Glomerular visceral epithelial cell (primary cell): ENCODE measurements at regions not wholly inside any gene's neighbourhood (a gene's known extent, or its start where the extent isn't known, plus 50 kb on each side); places are given as distances from the start of the nearest gene placed in this dataset.

Experiments
- DNase-seq: peaks from one replicate; pipeline ENCODE4 v3.0.0-alpha.2; 2016; ENCODE audit errors: extremely low spot score

DNA sequence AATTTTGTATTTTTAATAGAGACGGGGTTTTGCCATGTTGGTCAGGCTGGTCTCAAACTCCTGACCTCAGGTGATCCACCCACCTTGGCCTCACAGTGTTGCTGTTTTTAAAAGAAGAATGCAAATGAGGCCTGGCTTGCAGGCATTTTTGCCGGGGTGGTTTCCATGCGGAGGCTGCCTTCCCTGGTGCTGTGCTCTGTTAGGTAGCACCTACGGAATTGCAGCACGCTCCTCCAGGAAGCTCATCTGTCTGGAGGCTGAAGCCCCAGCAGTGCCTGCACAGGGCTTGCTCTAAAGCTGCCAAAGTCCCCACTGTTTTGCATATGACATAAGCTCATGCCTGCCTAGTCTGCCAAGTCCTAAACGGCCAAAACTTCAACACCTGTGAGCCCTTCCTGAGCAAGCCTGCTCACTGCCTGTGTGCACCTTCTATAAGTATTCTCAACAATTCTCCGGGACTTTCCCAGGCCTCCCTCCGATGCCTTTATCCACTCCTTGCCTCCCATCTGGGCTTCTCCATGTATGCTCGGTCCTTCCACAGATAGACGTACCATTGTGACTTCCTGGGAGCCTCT, 551.3 kb upstream of the RAB6C start:
- no peak for DNase-seq

DNA sequence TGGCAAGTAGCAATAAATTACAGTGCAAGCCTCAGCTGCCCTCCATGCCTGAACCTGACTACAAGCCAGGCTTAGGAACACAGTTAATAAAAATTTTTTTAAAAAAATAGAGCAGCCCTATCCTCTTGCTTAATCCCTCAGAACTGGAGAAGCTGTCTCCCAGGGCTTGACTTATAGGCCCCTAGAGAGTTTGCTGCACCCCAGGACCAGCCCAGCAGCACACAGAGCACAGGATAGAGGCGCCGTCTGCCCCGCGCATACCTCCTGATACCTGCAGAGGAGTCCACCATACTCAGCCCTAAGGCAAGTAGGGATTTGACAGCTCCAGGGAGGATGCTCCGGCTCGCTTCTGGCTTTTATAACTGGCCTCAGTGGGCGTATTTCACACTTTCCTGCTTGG, 548.6 kb upstream of the RAB6C start:
- no peak for DNase-seq

DNA sequence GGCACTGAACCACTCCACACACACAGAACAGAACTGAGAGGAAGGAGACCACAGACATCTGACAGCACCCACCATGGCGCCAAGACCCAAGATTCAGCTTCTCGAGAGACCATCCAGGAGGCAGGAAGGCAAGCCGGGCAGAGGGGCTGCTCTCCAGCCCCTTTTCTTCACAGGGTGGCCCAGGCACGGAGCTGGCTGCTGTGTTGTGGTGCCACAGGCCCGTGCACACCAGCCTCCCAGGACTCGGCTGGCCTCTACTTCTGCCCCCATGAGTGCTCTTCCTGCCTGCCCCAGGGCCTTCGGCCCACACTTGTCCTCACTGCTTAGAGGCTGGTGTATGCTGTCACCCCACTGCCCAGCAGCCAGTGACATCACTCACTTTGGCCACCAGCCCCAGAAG, 547.6 kb upstream of the RAB6C start:
- no peak for DNase-seq

DNA sequence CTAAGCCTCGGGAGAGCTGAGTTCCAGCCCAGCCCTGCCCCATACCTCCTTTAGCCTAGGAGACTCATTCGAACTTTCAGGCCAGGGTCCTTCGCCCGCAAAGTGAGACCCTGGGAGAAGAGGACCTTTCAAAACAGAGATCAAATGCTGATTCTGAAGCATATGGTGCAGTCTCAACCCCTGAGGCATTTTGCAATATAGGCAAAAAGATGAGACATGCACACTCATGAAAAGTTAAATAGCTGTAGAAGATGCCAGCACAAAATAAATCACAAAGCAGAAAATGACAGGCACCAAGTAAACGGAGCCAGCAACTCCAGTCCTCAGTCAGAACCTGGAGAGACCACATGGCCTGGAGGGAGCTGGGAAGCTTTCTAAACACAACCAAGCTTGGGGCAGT, 542.7 kb upstream of the RAB6C start:
- DNase-seq = no peak

DNA sequence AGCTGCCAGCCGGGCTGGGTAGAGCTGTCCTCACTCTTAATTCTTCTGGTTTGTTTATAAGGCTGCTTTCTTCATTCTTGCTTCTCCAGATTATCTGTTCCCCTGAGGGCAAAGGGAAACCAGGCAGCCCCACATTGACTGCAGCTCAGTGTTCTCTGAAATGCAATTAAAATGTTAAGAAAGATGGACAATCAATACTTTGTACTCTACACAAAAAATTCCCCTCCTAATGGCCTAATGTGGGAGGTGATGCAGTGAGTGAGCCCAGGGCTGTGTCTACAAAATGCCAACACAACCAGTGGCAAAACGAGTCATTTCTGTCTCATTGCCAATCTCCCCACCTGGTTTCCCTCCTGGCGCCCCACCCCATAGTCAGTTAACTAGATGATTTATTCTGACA, 541.7 kb upstream of the RAB6C start:
- DNase-seq = no peak

DNA sequence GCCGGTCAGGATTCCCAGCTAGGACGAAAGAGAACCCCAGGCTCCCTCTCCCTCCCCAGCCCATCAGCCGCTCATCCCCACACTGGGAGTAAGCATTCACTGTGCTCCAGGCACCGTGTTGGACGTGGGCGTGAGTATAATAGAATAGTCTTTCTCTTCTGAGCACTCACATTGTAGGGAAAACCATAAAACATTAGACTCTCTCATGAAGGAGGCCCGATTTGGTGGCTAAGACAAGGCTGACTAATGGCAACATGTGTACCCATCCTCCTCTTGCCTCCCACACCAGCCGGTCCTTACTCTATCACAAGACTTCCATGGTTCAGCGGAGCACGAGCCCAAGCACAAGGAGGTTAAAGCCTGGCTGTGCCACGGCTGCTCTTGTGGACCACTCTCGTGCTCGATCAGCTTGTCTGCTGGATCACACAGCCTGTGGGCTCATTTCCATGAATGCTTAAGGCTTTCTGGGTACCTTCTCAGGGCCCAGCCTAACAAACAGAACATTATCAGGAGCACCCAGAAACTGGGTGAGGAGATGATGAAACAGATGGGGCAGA, 540.9 kb upstream of the RAB6C start:
- DNase-seq = no peak

DNA sequence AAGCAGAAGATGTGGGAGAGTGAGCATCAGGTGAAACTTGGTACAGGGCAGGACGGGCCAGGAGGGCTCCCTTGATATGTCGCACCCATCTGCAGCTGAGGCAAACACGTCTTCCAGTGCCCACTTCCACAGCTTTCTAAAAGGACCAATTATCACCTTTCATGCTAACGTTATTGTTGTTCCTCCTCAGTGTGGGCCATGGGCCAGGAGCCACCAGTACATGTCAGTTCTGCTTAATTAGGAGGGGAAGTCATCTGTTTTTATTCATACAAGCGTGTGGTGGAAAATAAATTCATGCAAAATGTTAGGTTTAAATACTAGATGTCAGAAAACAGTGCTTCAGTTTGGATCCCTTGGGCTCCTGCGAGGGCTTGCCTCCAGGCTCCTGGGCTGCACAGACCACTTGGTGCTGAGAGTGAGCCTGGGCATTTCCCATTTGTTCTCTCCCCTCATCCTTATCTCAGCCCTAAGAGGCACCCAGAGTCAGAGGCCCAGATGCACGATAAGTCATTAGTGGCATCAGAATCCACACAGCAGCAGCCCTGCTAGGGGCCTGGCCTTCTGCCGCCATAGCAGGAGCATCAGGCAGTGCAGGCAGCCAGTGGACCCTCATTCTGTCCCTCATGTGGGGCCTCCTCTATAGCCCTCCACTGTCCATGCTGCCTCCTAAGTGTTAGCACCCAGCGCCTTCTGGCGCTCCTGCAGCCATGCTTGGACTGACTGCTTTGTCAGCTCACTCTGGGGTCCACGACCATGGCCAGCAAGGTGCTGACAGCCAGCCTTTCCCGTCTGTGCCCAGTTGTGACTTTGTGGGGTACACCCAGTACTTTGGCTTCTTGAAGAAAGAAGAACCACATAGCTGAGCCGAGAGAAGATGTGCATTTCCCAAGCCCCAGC, 539.8 kb upstream of the RAB6C start:
- no peak for DNase-seq

DNA sequence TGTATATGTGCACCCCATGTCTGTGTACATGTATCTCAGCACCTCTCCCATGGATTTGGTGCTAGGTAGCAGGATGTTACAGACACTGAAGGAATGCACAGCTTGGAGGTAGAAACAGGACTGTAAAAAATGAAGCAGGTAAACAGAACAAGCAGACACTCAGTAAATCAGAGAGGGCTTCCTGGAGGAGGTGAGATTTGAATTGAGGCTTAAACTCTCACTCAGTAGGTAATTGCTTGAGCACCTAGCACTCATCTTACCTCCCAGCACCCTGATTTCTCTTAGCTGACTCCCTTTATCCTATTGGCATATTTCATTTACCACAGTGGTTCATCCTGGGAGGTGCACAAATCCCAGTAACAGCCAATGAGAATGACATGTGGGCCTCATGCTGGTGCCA, 537.9 kb upstream of the RAB6C start:
- DNase-seq = no peak

DNA sequence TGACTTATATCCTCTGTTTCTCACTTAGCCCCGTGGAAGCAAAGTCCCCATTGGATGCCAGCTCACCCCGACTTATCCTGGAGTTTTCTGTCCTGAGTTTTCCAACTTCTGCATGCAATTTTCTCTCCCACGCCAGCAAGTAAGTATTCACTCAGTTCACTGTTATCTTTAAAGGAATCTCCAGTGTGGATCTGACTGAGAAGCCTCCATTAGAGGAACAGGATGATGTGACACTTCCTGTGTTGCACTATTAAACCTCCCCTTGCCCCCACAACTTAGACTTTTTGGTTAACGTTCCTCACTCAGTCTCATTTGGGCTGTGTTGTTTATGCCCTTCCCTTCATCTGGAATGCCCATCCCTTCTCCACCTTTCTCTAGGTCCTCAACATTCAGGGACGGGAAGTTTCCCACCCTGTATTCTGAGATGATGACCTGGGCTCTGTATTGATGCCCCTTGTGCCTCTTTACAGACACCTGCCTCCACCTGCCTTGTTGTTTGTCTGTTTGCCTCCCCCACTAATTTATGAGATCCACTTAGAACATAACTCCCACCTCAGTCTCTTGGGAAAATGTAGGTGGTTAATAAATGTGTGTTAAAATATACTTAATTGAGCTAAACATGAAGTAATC, 536.1 kb upstream of the RAB6C start:
- DNase-seq = no peak

DNA sequence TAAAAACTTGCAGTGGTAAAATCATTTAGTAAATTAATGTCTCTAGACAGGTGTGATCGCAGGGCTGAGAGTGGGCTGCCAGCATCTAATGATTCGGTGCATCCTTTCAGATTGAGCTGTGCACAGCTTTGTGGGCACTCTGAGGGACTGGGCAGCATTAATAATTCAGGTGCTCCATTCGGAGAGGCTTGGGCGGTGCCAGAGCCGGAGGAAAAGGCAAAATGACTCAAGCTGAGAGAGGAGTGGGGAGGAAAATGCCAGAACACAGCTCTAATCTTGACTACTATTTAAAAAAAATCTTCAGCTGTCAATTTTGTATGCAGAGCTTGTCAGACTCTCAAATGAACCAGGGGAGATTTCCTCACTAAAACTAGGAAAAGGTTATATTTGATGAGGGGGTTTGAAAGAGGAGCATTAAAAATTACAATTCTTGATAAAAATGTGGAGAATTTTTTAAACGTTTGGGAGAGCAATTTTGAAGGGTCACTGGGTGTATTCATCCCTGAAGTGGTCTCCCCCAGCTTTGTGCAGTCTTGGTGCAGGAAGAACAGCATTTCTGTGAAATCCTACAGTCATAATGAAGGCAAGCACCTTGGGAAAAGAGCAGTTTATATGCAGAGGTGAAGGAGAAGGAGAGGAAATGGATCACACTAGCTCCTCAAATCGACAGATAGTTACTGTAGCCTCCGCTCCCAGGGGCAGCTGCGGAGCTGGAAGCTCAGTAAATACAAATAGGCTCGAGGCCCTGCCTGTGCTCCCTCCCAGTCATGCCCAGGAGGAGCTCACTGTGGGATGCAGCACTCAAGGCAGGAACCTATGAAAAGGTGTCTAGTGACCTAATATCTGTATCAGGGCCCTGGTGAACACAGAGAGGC, 535.4 kb upstream of the RAB6C start:
- DNase-seq = no peak

DNA sequence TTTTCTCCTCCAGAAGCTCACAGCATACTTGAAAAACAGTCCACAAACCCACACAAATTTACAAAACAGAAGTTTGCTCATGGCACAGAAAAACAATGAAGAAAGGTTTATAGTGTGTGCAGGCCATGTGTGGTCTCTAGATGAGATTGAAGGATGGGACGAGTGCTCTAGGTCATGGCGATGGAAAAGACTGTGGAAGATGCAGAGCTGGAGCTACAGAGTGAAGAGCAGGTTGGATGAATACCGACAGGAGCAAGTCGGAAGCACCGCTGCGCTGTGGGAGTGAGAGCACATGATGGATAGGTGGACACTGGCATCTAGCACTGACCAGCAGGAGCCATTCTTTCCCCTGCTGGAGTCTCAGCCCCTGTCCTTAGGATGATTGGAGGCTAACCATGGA, 534.7 kb upstream of the RAB6C start:
- no peak for DNase-seq

DNA sequence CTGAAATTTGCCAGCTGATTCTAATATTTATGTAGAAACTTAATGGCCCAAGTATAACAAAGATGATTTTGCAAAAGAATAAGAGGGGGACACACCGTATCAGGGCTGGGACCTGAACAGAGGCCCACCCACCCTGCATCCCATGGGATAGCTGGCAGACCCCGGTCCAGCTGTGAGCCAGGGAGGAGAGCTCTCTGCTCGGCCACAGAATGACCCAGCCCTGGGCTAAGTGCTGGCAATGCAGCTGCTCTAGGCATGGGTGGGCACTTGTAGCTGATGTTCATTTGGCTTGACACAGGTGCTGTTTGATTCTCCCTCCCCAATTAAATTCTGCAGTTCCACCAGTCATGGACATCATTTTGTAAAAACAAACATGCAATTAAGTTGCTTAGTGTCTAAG, 522.8 kb upstream of the RAB6C start:
- no peak for DNase-seq

DNA sequence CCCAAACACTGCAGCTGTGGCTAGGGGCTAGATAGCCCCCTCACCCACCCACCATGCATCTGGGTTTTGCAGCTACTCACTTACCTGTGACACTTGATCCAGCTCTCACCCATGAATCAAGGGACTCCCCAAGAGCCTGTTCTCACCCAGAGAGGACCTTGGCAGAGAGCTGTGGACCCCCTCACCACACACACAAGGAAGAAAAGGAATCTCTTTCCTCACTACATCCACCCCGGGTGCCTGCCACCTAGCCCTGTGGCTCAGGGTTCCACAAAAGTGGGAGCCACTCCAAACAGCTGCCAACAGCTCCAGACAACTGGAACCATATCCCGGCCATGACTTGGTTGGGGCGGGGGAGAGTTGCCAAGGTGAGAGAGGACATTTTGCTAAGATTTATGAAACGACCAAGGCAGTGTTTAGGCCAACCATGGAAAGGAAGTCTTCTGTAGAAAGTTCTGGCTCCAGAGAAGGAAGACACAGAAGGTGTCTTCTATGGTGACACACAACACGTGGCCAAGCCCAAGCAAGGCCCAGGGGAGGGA, 522.1 kb upstream of the RAB6C start:
- DNase-seq = no peak

DNA sequence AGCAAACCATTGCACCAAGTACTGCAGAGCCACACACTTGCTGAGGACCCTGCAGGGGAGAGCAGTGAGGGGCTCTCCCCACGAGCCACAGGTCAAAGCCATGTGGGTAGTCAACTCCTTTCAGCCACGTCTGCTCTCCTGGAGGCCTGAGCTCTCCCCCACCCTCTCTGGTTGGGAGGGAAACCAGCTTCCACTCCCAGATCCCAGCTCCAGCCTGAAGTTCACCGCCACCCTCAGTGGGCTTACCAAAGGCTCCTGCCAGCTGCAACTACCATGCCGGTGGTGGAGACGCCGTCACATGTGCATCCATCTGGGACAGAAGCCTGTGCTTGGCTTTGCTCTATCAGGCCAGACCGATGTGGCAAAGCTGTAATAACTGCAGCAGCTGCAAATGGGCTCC, 521.5 kb upstream of the RAB6C start:
- no peak for DNase-seq

DNA sequence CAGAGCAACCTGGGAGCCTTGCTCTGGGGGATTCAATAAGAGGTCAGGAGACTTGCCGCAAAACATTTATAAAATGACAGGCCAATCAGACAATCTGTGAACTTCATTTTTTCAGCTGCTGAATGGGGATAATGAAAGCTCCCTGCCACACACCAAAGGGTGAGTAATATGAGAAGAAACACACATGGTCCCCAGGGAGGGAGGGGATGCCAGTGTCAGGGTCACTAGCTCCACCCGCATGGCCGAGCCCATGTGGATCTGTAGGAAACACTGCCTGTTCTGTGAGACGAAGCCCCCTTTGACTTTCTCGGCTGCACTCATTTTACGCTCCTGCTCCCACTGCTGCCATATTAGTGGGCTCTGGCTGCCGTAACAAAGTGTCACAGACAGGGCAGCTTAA, 521.0 kb upstream of the RAB6C start:
- no peak for DNase-seq

DNA sequence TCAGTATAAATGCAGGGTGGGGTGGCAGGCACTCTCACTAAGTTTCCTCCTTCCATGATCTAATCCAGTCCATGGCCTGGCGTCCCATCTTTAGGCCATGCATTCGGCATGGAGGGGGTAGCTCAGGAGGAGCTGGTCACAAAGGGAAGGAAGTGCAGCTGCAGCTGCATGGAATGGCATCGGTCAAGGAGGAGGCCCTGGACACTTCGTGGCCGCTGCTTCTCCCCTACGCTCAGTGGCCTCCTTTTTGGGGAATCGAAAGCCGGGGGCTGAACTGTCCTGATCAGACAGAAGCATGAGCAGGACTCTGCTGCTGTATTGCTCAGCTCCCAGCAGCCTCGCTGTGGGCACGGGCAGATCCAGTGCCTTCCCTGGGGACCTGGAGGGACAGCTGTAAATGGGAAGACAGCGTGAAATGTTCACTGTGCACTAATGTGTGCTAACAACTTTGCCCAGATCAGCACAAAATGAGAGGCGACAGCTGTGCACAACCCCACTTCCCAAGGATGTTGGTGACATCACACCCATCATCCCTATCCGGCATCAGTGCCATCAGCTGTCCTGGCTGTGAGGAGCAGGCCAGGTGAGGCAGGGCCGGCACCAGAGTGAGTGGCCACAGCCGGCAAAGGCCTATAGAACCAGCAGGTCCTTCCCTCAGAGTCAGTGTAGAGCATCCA, 520.1 kb upstream of the RAB6C start:
- no peak for DNase-seq

DNA sequence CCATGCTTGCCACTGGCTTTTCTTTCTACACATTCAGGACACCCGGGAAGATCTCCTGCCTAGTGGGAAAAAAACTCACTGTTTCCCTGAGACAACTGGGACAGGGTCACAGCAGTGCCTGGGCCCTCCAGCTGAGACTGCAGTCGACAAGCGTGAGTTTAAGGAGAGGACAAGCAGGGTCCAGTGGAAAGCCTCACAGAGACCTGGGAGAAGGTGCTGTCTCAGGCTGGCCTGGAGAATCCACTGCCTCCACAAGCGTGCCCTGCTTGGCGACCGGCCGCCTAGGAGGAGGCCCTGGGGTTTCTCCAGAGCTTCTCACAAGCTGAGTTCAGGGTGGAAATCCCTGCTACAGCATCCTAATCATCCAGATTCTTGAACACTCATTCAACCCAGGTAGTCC, 519.6 kb upstream of the RAB6C start:
- DNase-seq = no peak

DNA sequence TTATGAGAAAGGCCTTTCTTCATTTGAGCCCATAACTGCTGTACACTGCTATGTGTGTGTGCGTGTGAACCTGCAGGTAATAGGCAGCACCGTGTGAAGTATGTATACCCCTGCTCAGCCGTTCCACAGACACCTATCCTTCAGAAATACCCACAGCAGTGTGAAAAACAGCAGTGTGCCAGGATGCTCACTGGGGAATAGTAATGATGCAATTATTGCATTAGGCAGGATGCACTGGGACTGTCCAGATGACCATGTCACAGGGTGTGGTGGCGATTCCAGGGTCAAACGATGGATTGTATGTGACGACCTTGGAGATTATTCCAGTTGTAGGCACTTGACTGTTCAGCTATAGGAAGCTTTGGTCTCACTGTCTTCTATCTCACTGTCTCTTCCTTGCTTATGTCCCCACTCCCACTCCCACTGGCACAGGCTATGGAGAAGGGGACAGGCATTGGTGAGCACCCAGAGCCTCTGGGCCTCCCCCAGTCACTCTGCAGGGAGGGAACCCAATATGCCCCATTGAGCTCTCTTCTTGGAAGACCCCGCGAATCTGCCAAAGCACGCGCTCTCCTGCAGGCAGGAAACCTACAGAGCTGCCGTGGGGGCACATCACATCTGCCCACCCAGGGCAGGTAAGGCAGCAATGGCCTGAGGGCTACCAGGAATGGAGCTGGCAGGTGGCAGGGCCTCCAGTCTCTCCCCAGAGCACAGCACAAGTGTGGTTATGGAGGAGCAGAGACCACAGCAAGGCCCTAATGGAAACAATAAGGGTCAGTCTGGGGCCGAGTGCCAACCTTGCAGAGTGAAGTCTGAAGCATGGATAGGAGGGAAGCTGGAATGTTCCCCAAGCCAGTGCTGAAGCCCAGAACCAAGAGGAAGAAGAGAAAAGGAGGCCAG, 518.9 kb upstream of the RAB6C start:
- no peak for DNase-seq

DNA sequence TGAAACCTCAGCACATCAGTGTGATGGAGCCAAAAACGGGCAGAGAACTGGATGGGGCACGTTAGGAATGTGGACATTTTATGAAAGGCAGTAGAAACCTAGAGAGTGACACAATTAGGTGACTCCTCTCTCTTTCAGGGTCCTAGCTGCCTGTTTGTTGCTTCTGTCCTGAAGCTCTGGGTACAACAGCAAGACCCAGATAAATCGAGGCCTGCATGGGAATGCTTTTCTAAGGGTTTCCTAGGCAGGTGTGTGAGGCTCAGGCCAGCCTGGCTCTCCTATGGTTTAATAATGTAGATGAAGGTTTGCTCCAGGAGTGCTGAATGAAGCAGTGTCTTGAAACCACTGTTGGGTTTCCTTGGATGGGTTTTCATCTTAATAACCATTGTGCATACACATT, 517.1 kb upstream of the RAB6C start:
- no peak for DNase-seq

DNA sequence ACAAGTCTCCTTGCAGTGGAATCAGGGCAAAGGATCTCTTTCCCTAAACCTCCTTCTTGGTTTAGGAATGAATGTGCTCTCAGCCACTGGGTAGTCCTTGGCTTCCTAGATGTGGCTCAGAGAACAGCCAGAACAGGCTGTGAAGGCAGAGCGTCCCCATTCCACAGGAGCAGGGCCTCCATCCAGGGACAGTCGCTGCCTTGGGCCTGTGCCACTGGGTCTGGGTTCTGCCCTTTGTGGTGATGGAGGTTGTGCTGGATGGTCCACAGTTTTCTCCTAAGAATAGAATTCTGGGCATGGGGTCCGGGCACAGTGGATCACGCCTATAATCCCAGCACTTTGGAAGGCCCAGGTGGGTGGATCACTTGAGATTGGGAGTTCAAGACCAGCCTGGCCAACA, 516.5 kb upstream of the RAB6C start:
- no peak for DNase-seq
